NCI-H69 (cell line): ENCODE measurements at regions not wholly inside any gene's neighbourhood (a gene's known extent, or its start where the extent isn't known, plus 50 kb on each side); places are given as distances from the start of the nearest gene placed in this dataset.

Experiments
- DNase-seq: peaks from one replicate; lab custom pipeline; 2025; lab: John Stamatoyannopoulos, UW

GRCh38 chr3:144375088-144375487, 403.5 kb downstream of the DIPK2A start:
- DNase-seq = no peak

- peak; percentile 6 for DNase-seq
Measured at GRCh38 chr3:144380849-144381248, 409.2 kb downstream of the DIPK2A start.

- no peak for DNase-seq
Measured at GRCh38 chr3:144381607-144382006, 410.0 kb downstream of the DIPK2A start.

GRCh38 chr3:144384241-144384979, 412.8 kb downstream of the DIPK2A start:
- peak; percentile 3 for DNase-seq

GRCh38 chr3:144390786-144391185, 419.2 kb downstream of the DIPK2A start:
- DNase-seq = no peak

- DNase-seq = peak; percentile 36
Measured at GRCh38 chr3:144391236-144391635, 419.6 kb downstream of the DIPK2A start.

GRCh38 chr3:144394032-144394431, 422.4 kb downstream of the DIPK2A start:
- no peak for DNase-seq

GRCh38 chr3:144402430-144402829, 430.8 kb downstream of the DIPK2A start:
- DNase-seq = no peak

GRCh38 chr3:144403040-144403457, 431.4 kb downstream of the DIPK2A start:
- no peak for DNase-seq

GRCh38 chr3:144407335-144407734, 435.7 kb downstream of the DIPK2A start:
- DNase-seq = peak; percentile 55

- DNase-seq = peak; percentile 51
Measured at GRCh38 chr3:144409319-144409718, 437.7 kb downstream of the DIPK2A start.

GRCh38 chr3:144413068-144413467, 441.4 kb downstream of the DIPK2A start:
- DNase-seq = no peak

- DNase-seq = peak; percentile 52
Measured at GRCh38 chr3:144415492-144415891, 443.9 kb downstream of the DIPK2A start.

GRCh38 chr3:144424606-144425005, 453.0 kb downstream of the DIPK2A start:
- DNase-seq = no peak

GRCh38 chr3:144426366-144426765, 454.7 kb downstream of the DIPK2A start:
- DNase-seq = no peak

GRCh38 chr3:144426967-144427366, 455.3 kb downstream of the DIPK2A start:
- no peak for DNase-seq

GRCh38 chr3:144429719-144430121, 458.1 kb downstream of the DIPK2A start:
- DNase-seq = no peak

- DNase-seq = no peak
Measured at GRCh38 chr3:144431134-144431533, 459.5 kb downstream of the DIPK2A start.

- DNase-seq = no peak
Measured at GRCh38 chr3:144433006-144433405, 461.4 kb downstream of the DIPK2A start.

GRCh38 chr3:144437989-144438388, 466.4 kb downstream of the DIPK2A start:
- DNase-seq = no peak

- DNase-seq = no peak
Measured at GRCh38 chr3:144444061-144444460, 472.4 kb downstream of the DIPK2A start.

- DNase-seq = no peak
Measured at GRCh38 chr3:144444546-144444945, 472.9 kb downstream of the DIPK2A start.

GRCh38 chr3:144455841-144456440, 484.3 kb downstream of the DIPK2A start:
- no peak for DNase-seq

GRCh38 chr3:144457758-144458157, 486.1 kb downstream of the DIPK2A start:
- no peak for DNase-seq
